Liver (tissue), 8 donors: ENCODE measurements at regions not wholly inside any gene's neighbourhood (a gene's known extent, or its start where the extent isn't known, plus 50 kb on each side); places are given as distances from the start of the nearest gene placed in this dataset.

Source experiments
- DNase-seq: peaks from one replicate; pipeline ENCODE4 v3.0.0-alpha.2; 2017; ENCODE audit warnings: low spot score
- H3K27ac ChIP-seq, 2 donors: one replicate each; pipeline ENCODE4 v1.7.0; 2013; ENCODE audit warnings: inconsistent platforms in 2 of 2, low read length in 2 of 2, control low read depth in 1 of 2, low read depth in 1 of 2, mild to moderate bottlenecking in 1 of 2
- H3K27me3 ChIP-seq, 4 donors: one replicate each; pipeline versions ENCODE4 v1.6.1 to v1.7.0; 2013; ENCODE audit warnings: low read length in 3 of 4, inconsistent platforms in 1 of 4, mild to moderate bottlenecking in 1 of 4, moderate library complexity in 1 of 4; ENCODE audit not compliant: control insufficient read depth in 4 of 4, insufficient read depth in 4 of 4
- H3K36me3 ChIP-seq, 4 donors: one replicate each; pipeline versions ENCODE4 v1.6.1 to v1.7.0; 2013; ENCODE audit warnings: low read length in 3 of 4, mild to moderate bottlenecking in 3 of 4, low read depth in 1 of 4, moderate library complexity in 1 of 4; ENCODE audit not compliant: control insufficient read depth in 4 of 4, insufficient read depth in 3 of 4
- H3K4me1 ChIP-seq, 4 donors: one replicate each; pipeline versions ENCODE4 v1.6.1 to v1.7.0; 2013; ENCODE audit warnings: low read length in 3 of 4, mild to moderate bottlenecking in 3 of 4, moderate library complexity in 1 of 4; ENCODE audit not compliant: control insufficient read depth in 4 of 4, insufficient read depth in 4 of 4
- H3K4me3 ChIP-seq, 3 donors: one replicate each; pipeline versions ENCODE4 v1.6.1 to v1.7.0; 2013; ENCODE audit warnings: low read length in 3 of 3, control low read depth in 1 of 3, low read depth in 1 of 3, mild to moderate bottlenecking in 1 of 3
- H3K9ac ChIP-seq, 2 donors: one replicate each; pipeline ENCODE4 v1.7.0; 2013; ENCODE audit warnings: low read length in 2 of 2, mild to moderate bottlenecking in 2 of 2, moderate library complexity in 2 of 2, control low read depth in 1 of 2, low read depth in 1 of 2
- H3K9me3 ChIP-seq, 4 donors: one replicate each; pipeline versions ENCODE4 v1.6.1 to v1.7.0; 2013; ENCODE audit warnings: low read length in 3 of 4; ENCODE audit not compliant: control insufficient read depth in 4 of 4
- EGR1 ChIP-seq, 2 donors: IDR thresholded peaks; 2 replicates each; pipeline ENCODE4 v1.6.1; 2016 to 2018; ENCODE audit warnings: antibody characterized with exemption in 2 of 2, low read depth in 2 of 2
- FOXA1 ChIP-seq: IDR thresholded peaks from 2 replicates; pipeline ENCODE4 v1.6.1; 2016; ENCODE audit warnings: antibody characterized with exemption
- FOXA2 ChIP-seq: IDR thresholded peaks from 2 replicates; pipeline ENCODE4 v1.6.1; 2016; ENCODE audit warnings: antibody characterized with exemption
- GABPA ChIP-seq, 2 donors: IDR thresholded peaks in 1 of 2; conservative IDR thresholded peaks in 1 of 2; 2 replicates each; pipeline ENCODE4 v1.6.1; 2016; ENCODE audit warnings: antibody characterized with exemption in 2 of 2, mild to moderate bottlenecking in 1 of 2, moderate library complexity in 1 of 2
- HNF4A ChIP-seq, 2 donors: conservative IDR thresholded peaks; 2 replicates each; pipeline ENCODE4 v1.6.1; 2016; ENCODE audit warnings: antibody characterized with exemption in 2 of 2, mild to moderate bottlenecking in 2 of 2
- HNF4G ChIP-seq: IDR thresholded peaks from 2 replicates; pipeline ENCODE4 v1.6.1; 2016; ENCODE audit warnings: antibody characterized with exemption
- NR2F2 ChIP-seq: IDR thresholded peaks from 2 replicates; pipeline ENCODE4 v1.6.1; 2016; ENCODE audit warnings: antibody characterized with exemption
- RAD21 ChIP-seq, 2 donors: IDR thresholded peaks; 2 replicates each; pipeline ENCODE4 v1.6.1; 2016; ENCODE audit warnings: antibody characterized with exemption in 2 of 2, mild to moderate bottlenecking in 2 of 2
- TAF1 ChIP-seq: conservative IDR thresholded peaks from 2 replicates; pipeline ENCODE4 v1.6.1; 2016; ENCODE audit warnings: antibody characterized with exemption, mild to moderate bottlenecking
- YY1 ChIP-seq: IDR thresholded peaks from 2 replicates; pipeline ENCODE4 v1.6.1; 2016; ENCODE audit warnings: antibody characterized with exemption, mild to moderate bottlenecking
- WGBS: extraction: QIAGEN DNeasy Blood & Tissue Kit; methylation state at CpG from one replicate; pipeline ENCODE4 v1.1.7; 2013; 5-methylcytosine and 5-hydroxymethylcytosine counted together
- TF ChIP-seq, protein P1 (sequence below): IDR thresholded peaks from 2 replicates; pipeline ENCODE4 v1.6.1; 2016; ENCODE audit warnings: antibody characterized with exemption
- TF ChIP-seq, protein P2 (sequence below): fragments of 150-350 bp; IDR thresholded peaks from 2 replicates; pipeline ENCODE4 v1.5.1; 2017; ENCODE audit warnings: improper control_type of control experiment, low read depth, low read length; ENCODE audit not compliant: missing input control
- TF ChIP-seq, protein P3 (sequence below): IDR thresholded peaks from 2 replicates; pipeline ENCODE4 v1.6.1; 2016; ENCODE audit warnings: antibody characterized with exemption, mild to moderate bottlenecking
- TF ChIP-seq, protein P4 (sequence below): IDR thresholded peaks from 2 replicates; pipeline ENCODE4 v1.6.1; 2016; ENCODE audit warnings: antibody characterized with exemption
- TF ChIP-seq, protein P5 (sequence below): IDR thresholded peaks from 2 replicates; pipeline ENCODE4 v1.6.1; 2016; ENCODE audit warnings: antibody characterized with exemption
- donor health status: healthy.
- donor health status: healthy.
- donor health status: healthy.
- donor health status: healthy.
- donor health status: healthy.

DNA sequence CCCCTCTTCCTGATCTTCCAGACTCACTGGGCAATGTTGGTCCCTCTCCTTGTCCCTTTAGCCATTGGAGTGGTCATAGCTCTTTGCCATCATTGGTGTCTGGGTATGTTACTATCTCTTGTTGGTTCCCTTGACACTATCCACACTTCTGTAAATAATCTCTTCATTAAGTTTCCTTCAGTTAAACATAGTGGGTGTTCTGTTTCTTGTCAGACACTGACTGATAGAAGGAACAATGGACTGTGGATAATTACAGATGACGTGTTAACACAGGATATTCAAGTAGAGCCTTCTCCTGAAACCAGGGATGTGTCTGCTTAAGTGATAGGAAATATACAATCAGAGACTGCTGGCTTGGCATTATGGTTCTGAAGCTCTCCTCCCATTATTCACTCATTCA lies 458.3 kb upstream of the USP24 start:
- H3K9me3 ChIP-seq, result no peaks in the 10 kb centered on the region
- H3K27me3 ChIP-seq, result peaks cover 0 to 3% (median 0%) of the 10 kb centered on the region in 4 donors
- H3K36me3 ChIP-seq, result no peaks in the 10 kb centered on the region
- no peak overlapping the region for H3K4me3 ChIP-seq
- H3K27ac ChIP-seq, result no peak overlapping the region
- H3K4me1 ChIP-seq, result no peaks in the 10 kb centered on the region
- no peak for TF ChIP-seq NR2F2
- no peak for TF ChIP-seq GABPA (IDR thresholded peaks at IDR 0.05 in 1 of 2, conservative IDR thresholded peaks at IDR 0.05 in 1 of 2)
- TF ChIP-seq, protein P1, sequence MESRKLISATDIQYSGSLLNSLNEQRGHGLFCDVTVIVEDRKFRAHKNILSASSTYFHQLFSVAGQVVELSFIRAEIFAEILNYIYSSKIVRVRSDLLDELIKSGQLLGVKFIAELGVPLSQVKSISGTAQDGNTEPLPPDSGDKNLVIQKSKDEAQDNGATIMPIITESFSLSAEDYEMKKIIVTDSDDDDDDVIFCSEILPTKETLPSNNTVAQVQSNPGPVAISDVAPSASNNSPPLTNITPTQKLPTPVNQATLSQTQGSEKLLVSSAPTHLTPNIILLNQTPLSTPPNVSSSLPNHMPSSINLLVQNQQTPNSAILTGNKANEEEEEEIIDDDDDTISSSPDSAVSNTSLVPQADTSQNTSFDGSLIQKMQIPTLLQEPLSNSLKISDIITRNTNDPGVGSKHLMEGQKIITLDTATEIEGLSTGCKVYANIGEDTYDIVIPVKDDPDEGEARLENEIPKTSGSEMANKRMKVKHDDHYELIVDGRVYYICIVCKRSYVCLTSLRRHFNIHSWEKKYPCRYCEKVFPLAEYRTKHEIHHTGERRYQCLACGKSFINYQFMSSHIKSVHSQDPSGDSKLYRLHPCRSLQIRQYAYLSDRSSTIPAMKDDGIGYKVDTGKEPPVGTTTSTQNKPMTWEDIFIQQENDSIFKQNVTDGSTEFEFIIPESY, result no peak
- TF ChIP-seq, protein P2, sequence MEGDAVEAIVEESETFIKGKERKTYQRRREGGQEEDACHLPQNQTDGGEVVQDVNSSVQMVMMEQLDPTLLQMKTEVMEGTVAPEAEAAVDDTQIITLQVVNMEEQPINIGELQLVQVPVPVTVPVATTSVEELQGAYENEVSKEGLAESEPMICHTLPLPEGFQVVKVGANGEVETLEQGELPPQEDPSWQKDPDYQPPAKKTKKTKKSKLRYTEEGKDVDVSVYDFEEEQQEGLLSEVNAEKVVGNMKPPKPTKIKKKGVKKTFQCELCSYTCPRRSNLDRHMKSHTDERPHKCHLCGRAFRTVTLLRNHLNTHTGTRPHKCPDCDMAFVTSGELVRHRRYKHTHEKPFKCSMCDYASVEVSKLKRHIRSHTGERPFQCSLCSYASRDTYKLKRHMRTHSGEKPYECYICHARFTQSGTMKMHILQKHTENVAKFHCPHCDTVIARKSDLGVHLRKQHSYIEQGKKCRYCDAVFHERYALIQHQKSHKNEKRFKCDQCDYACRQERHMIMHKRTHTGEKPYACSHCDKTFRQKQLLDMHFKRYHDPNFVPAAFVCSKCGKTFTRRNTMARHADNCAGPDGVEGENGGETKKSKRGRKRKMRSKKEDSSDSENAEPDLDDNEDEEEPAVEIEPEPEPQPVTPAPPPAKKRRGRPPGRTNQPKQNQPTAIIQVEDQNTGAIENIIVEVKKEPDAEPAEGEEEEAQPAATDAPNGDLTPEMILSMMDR, result no peak
- TF ChIP-seq, protein P3, sequence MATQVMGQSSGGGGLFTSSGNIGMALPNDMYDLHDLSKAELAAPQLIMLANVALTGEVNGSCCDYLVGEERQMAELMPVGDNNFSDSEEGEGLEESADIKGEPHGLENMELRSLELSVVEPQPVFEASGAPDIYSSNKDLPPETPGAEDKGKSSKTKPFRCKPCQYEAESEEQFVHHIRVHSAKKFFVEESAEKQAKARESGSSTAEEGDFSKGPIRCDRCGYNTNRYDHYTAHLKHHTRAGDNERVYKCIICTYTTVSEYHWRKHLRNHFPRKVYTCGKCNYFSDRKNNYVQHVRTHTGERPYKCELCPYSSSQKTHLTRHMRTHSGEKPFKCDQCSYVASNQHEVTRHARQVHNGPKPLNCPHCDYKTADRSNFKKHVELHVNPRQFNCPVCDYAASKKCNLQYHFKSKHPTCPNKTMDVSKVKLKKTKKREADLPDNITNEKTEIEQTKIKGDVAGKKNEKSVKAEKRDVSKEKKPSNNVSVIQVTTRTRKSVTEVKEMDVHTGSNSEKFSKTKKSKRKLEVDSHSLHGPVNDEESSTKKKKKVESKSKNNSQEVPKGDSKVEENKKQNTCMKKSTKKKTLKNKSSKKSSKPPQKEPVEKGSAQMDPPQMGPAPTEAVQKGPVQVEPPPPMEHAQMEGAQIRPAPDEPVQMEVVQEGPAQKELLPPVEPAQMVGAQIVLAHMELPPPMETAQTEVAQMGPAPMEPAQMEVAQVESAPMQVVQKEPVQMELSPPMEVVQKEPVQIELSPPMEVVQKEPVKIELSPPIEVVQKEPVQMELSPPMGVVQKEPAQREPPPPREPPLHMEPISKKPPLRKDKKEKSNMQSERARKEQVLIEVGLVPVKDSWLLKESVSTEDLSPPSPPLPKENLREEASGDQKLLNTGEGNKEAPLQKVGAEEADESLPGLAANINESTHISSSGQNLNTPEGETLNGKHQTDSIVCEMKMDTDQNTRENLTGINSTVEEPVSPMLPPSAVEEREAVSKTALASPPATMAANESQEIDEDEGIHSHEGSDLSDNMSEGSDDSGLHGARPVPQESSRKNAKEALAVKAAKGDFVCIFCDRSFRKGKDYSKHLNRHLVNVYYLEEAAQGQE, result no peak
- no peak for TF ChIP-seq HNF4G
- TF ChIP-seq, protein P4, sequence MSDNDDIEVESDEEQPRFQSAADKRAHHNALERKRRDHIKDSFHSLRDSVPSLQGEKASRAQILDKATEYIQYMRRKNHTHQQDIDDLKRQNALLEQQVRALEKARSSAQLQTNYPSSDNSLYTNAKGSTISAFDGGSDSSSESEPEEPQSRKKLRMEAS, result no peak
- TF ChIP-seq RAD21 (IDR thresholded peaks at IDR 0.05), result no peak
- no peak for TF ChIP-seq YY1
- TF ChIP-seq FOXA2, result no peak
- WGBS, result 68% methylated on average over 1 of the region's 1 CpG
- no peak overlapping the region for H3K9ac ChIP-seq
- DNase-seq, result no peak

DNA sequence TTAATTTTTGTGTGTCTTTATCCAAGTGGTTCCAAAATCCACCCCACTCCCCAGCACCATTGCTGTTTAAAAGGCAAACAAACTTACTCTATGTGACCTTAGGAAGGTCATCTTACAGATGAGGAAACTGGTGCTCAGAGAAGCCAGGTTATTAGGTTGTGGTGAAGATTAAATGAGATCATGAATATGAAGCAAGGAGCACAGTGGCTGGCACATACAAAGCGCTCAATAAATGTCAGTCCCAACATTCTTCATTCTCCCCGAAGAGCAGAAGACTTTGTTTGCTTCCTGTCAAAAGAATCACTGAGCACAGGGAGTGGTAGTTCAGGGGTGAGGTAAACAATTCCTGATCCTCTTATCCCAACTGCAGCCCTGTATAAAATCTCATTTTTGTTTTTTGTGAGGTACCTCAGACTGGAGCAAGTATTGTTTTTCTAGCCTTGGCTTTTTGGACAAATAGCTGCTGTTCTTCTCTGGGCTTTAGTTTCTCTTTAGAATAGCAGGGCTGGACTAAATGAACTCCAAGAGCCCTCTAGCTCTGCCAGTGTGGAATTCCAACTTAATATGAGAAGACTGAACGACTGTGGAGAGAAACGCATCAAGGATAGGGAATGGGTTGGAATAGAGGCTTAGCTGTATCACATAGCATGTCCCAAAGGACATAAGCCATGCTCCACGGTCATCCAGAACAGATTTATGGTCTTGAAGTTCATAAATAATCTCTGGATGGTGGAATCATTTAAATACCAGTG lies 455.3 kb upstream of the USP24 start:
- 63% methylated on average over 5 of the region's 5 CpGs for WGBS
- no peak for DNase-seq
- no peak for TF ChIP-seq FOXA2
- TF ChIP-seq HNF4A (conservative IDR thresholded peaks at IDR 0.05), result no peak
- TF ChIP-seq TAF1, result no peak
- TF ChIP-seq GABPA (IDR thresholded peaks at IDR 0.05 in 1 of 2, conservative IDR thresholded peaks at IDR 0.05 in 1 of 2), result no peak
- TF ChIP-seq HNF4G, result no peak
- TF ChIP-seq FOXA1, result no peak
- TF ChIP-seq, protein P1, result no peak
- TF ChIP-seq, protein P5, sequence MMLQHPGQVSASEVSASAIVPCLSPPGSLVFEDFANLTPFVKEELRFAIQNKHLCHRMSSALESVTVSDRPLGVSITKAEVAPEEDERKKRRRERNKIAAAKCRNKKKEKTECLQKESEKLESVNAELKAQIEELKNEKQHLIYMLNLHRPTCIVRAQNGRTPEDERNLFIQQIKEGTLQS, result no peak
- TF ChIP-seq EGR1 (IDR thresholded peaks at IDR 0.05; ENCODE audit: low read depth in 2 of 2), result no peak

More for the DNA sequence above, 455.3 kb upstream of the USP24 start:
- no peak overlapping the region for H3K27ac ChIP-seq
- no peaks in the 10 kb centered on the region for H3K4me1 ChIP-seq
- H3K9ac ChIP-seq, result no peak overlapping the region
- no peaks in the 10 kb centered on the region for H3K9me3 ChIP-seq
- H3K36me3 ChIP-seq, result no peaks in the 10 kb centered on the region
- H3K4me3 ChIP-seq, result no peak overlapping the region
- H3K27me3 ChIP-seq, result peaks cover 0 to 3% (median 0%) of the 10 kb centered on the region in 4 donors
